Osteoblast (primary cell): ENCODE measurements at regions not wholly inside any gene's neighbourhood (a gene's known extent, or its start where the extent isn't known, plus 50 kb on each side); places are given as distances from the start of the nearest gene placed in this dataset.

Source experiments
- DNase-seq: peaks from one replicate; pipeline ENCODE4 v3.0.0; 2011; ENCODE audit warnings: low spot score, mixed read lengths; ENCODE audit not compliant: insufficient read length; ENCODE audit errors: missing footprints
- H2AFZ ChIP-seq: 2 replicates; pipeline ENCODE4 v1.6.0; 2011; ENCODE audit warnings: mild to moderate bottlenecking, low read length
- H3K27ac ChIP-seq: 2 replicates; pipeline ENCODE4 v1.5.1; 2011; ENCODE audit warnings: mild to moderate bottlenecking, low read depth, low read length, moderate library complexity
- H3K27me3 ChIP-seq: 2 replicates; pipeline ENCODE4 v1.6.0; 2012; ENCODE audit warnings: mild to moderate bottlenecking, control low read depth, inconsistent platforms, low read length, moderate library complexity; ENCODE audit not compliant: insufficient read depth
- H3K36me3 ChIP-seq: 2 replicates; pipeline ENCODE4 v1.5.1; 2011; ENCODE audit warnings: mild to moderate bottlenecking, low read length, control low read depth, moderate library complexity; ENCODE audit not compliant: insufficient read depth
- H3K4me1 ChIP-seq: 2 replicates; pipeline ENCODE4 v1.5.1; 2011; ENCODE audit warnings: mild to moderate bottlenecking, low read length, control low read depth, moderate library complexity; ENCODE audit not compliant: insufficient read depth
- H3K4me2 ChIP-seq: 2 replicates; pipeline ENCODE4 v1.6.0; 2011; ENCODE audit warnings: mild to moderate bottlenecking, low read length; ENCODE audit not compliant: insufficient read depth
- H3K4me3 ChIP-seq: fragments of 200-600 bp; sonication (generic); 3 replicates; pipeline ENCODE4 v1.5.1; 2012; ENCODE audit warnings: mild to moderate bottlenecking, low read length, inconsistent platforms; ENCODE audit not compliant: insufficient read depth
- H3K79me2 ChIP-seq: 2 replicates; pipeline ENCODE4 v1.6.0; 2012; ENCODE audit warnings: mild to moderate bottlenecking, low read length, control low read depth, inconsistent platforms; ENCODE audit not compliant: insufficient read depth
- H3K9me3 ChIP-seq: 2 replicates; pipeline ENCODE4 v1.5.1; 2011; ENCODE audit warnings: low read depth, low read length, control low read depth
- H4K20me1 ChIP-seq: 2 replicates; pipeline ENCODE4 v1.6.0; 2012; ENCODE audit warnings: mild to moderate bottlenecking, low read length, control low read depth; ENCODE audit not compliant: insufficient read depth
- TF ChIP-seq, protein P1 (sequence below): IDR thresholded peaks from 2 replicates; pipeline ENCODE4 v1.5.1; 2011; ENCODE audit warnings: mild to moderate bottlenecking, low read depth, low read length, moderate library complexity; ENCODE audit errors: extremely low read depth

DNA sequence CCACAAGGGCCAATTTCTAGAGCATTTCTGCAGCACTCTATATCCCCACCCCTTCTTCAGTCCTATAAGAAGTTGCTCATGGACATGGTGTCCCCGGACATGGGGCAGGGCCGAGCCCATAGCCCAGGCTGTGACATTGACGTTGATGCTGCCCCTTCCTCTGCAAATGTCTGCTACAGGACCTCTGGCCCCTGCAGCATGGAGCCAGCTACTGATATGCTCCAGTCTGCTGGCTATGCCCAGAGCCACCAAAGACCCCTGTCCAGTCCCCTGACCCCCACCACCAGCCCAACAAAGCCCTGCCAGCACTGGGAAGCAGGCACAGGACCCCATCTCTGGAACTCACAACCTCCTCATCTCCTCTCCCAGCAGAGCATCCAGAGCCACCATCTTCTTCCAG, 120.1 kb upstream of the SMAD3 start:
- H3K27me3 ChIP-seq: no peaks in the 10 kb centered on the region
- H3K4me2 ChIP-seq: no peak overlapping the region
- H4K20me1 ChIP-seq: no peaks in the 10 kb centered on the region
- H3K36me3 ChIP-seq: no peaks in the 10 kb centered on the region
- H3K9me3 ChIP-seq: no peaks in the 10 kb centered on the region
- no peak overlapping the region for H3K27ac ChIP-seq
- no peak overlapping the region for H3K4me3 ChIP-seq
- H2AFZ ChIP-seq: no peak overlapping the region
- peaks cover 15% of the 10 kb centered on the region for H3K4me1 ChIP-seq
- H3K79me2 ChIP-seq: peaks cover 3% of the 10 kb centered on the region
- DNase-seq: no peak
- TF ChIP-seq, protein P1, sequence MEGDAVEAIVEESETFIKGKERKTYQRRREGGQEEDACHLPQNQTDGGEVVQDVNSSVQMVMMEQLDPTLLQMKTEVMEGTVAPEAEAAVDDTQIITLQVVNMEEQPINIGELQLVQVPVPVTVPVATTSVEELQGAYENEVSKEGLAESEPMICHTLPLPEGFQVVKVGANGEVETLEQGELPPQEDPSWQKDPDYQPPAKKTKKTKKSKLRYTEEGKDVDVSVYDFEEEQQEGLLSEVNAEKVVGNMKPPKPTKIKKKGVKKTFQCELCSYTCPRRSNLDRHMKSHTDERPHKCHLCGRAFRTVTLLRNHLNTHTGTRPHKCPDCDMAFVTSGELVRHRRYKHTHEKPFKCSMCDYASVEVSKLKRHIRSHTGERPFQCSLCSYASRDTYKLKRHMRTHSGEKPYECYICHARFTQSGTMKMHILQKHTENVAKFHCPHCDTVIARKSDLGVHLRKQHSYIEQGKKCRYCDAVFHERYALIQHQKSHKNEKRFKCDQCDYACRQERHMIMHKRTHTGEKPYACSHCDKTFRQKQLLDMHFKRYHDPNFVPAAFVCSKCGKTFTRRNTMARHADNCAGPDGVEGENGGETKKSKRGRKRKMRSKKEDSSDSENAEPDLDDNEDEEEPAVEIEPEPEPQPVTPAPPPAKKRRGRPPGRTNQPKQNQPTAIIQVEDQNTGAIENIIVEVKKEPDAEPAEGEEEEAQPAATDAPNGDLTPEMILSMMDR: no peak

DNA sequence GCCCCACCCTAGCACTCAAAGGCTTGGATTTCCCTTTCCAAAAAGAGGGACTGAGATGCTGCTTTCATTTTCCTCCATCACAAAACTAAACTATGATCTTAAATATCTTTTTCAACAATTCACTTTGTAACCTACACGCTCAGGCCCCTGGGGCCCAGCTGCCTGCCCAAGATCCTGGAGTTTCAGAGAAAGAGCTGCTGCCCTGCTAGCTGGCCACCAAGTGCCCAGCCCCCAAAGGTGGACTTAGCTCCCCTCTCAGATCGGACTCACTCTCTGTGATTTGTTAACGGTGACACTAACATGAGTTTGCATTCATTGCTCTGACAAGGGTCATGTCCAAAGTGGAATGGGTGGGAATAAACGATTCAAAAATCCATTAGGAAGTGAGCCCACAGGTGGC, 119.6 kb upstream of the SMAD3 start:
- Histone ChIP-seq H3K36me3 (no peaks in the 10 kb centered on the region), H3K4me1 (peaks cover 11% of the 10 kb centered on the region), H3K4me2 (no peak overlapping the region), H3K9me3 (no peaks in the 10 kb centered on the region), H4K20me1 (no peaks in the 10 kb centered on the region), H3K27ac (no peak overlapping the region), H3K27me3 (no peaks in the 10 kb centered on the region), H2AFZ (peak overlapping the region; percentile 25), H3K4me3 (no peak overlapping the region), H3K79me2 (peaks cover 3% of the 10 kb centered on the region)
- DNase-seq: peak; percentile 53
- TF ChIP-seq, protein P1: no peak

DNA sequence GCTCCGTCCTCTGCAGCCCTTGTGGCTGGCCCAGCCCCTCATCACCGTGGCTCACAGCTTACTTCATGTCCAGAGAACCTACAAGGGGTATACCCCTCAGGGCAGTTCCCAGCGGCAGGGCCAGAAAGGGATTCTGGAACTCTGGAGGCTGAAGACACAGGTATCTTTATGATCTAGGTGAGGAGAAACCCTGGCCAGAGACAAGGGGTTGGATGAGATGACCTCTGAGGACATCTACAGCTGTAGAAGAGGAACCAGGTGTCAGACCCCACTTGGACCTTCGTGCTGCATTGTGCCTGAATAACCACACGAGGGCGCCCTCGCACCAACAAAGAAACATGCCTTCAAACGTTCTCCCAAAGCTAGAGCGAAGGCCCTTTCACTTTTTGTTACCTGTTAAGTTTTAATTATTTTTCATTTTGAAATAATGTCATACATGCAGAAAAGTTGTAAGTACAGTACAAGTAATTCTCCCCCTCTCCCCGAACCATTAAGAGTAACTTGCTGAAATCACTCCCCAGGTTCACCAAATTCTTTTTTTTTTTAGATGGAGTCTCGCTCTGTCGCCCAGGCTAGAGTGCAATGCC, 118.7 kb upstream of the SMAD3 start:
- peaks cover 3% of the 10 kb centered on the region for H3K79me2 ChIP-seq
- no peak overlapping the region for H3K4me3 ChIP-seq
- H3K27ac ChIP-seq: no peak overlapping the region
- peak; percentile 95 for DNase-seq
- H3K27me3 ChIP-seq: no peaks in the 10 kb centered on the region
- H3K36me3 ChIP-seq: no peaks in the 10 kb centered on the region
- TF ChIP-seq, protein P1: peak; percentile 90
- H3K4me2 ChIP-seq: peak overlapping the region; percentile 20
- H2AFZ ChIP-seq: peak overlapping the region; percentile 25
- H3K4me1 ChIP-seq: peaks cover 14% of the 10 kb centered on the region
- H3K9me3 ChIP-seq: no peaks in the 10 kb centered on the region
- no peaks in the 10 kb centered on the region for H4K20me1 ChIP-seq

DNA sequence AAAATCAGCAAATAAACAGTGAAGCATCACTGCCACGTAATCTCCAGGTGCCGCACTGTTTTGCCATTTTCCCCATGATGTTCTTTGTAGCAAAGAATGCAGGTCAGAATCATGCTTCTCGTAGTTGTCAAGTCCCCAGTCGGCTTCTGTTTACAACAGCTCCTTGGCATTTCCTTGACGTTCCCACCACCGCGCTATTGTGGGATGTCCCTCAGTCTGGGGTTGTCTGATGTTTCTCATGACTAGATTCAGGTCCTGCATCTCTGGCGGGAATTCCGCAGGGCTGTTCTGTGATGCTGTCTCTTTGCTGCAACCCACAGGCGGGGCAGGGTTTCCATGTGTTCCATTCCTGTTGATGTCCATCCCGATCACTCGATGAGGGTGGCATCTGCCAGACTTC, 117.9 kb upstream of the SMAD3 start:
- Histone ChIP-seq H3K27me3 (no peaks in the 10 kb centered on the region), H3K79me2 (peaks cover 3% of the 10 kb centered on the region)
- DNase-seq: peak; percentile 45

More for the DNA sequence above, 117.9 kb upstream of the SMAD3 start:
- Histone ChIP-seq H3K4me3 (no peak overlapping the region), H3K36me3 (no peaks in the 10 kb centered on the region), H4K20me1 (no peaks in the 10 kb centered on the region), H2AFZ (no peak overlapping the region), H3K4me2 (no peak overlapping the region), H3K27ac (peak overlapping the region; percentile 4), H3K4me1 (peaks cover 17% of the 10 kb centered on the region), H3K9me3 (no peaks in the 10 kb centered on the region)
- TF ChIP-seq, protein P1: no peak
